CD14-positive monocyte (primary cell): ENCODE measurements at regions not wholly inside any gene's neighbourhood (a gene's known extent, or its start where the extent isn't known, plus 50 kb on each side); places are given as distances from the start of the nearest gene placed in this dataset.
A peak's percentile ranks its signal among the peaks of the same experiment; 100 is the strongest.

ENCODE experiments used
- DNase-seq, 3 donors: peaks; one replicate each; pipeline ENCODE4 v3.0.0-alpha.2; 2011 to 2022
- H2AFZ ChIP-seq: 2 replicates; pipeline ENCODE4 v1.6.0; 2012; ENCODE audit warnings: mild to moderate bottlenecking, low read depth, low read length, inconsistent platforms; ENCODE audit not compliant: insufficient read depth, poor library complexity, severe bottlenecking
- H3K27ac ChIP-seq, 2 donors: 1 replicate in 1 of 2; 2 replicates in 1 of 2; pipeline ENCODE4 v1.5.1; 2012 to 2013; ENCODE audit warnings: low read length in 2 of 2, control low read depth in 1 of 2, inconsistent platforms in 1 of 2, low read depth in 1 of 2, mild to moderate bottlenecking in 1 of 2
- H3K27me3 ChIP-seq, 2 donors: one replicate each; pipeline versions ENCODE4 v1.6.0 to v1.6.1; 2011 to 2013; ENCODE audit warnings: low read length in 2 of 2; ENCODE audit not compliant: control insufficient read depth in 2 of 2, insufficient read depth in 2 of 2
- H3K36me3 ChIP-seq, 2 donors: replicated peaks in 1 of 2; 1 replicate in 1 of 2; 2 replicates in 1 of 2; pipeline versions ENCODE4 v1.5.1 to v1.6.1; 2012 to 2013; ENCODE audit warnings: low read length in 2 of 2, control low read depth in 1 of 2, inconsistent platforms in 1 of 2, mild to moderate bottlenecking in 1 of 2; ENCODE audit not compliant: insufficient read depth in 2 of 2, control insufficient read depth in 1 of 2
- H3K4me1 ChIP-seq, 2 donors: 1 replicate in 1 of 2; 2 replicates in 1 of 2; pipeline versions ENCODE4 v1.5.1 to v1.6.1; 2012 to 2013; ENCODE audit warnings: low read length in 2 of 2, control low read depth in 1 of 2, inconsistent platforms in 1 of 2, mild to moderate bottlenecking in 1 of 2, moderate library complexity in 1 of 2; ENCODE audit not compliant: insufficient read depth in 2 of 2, control insufficient read depth in 1 of 2
- H3K4me2 ChIP-seq: replicated peaks from 2 replicates; pipeline ENCODE3; 2012; ENCODE audit warnings: low read length, moderate library complexity, mild to moderate bottlenecking; ENCODE audit not compliant: poor library complexity, severe bottlenecking; ENCODE audit errors: extremely low read depth
- H3K4me3 ChIP-seq, 3 experiments: fragments of 200-600 bp in 1 of 3; sonication (generic) in 1 of 3; replicated peaks in 1 of 3; 1 replicate in 2 of 3; 2 replicates in 1 of 3; pipeline ENCODE4 v1.5.1; 2011 to 2013; ENCODE audit warnings: low read length in 3 of 3, mild to moderate bottlenecking in 3 of 3, control low read depth in 2 of 3, low read depth in 2 of 3, inconsistent platforms in 1 of 3, moderate library complexity in 1 of 3
- H3K79me2 ChIP-seq: 2 replicates; pipeline ENCODE4 v1.6.0; 2012; ENCODE audit warnings: mild to moderate bottlenecking, control low read depth, inconsistent platforms, low read length, moderate library complexity; ENCODE audit not compliant: insufficient read depth
- H3K9ac ChIP-seq: 2 replicates; pipeline ENCODE4 v1.6.0; 2017; ENCODE audit warnings: low read length, mild to moderate bottlenecking; ENCODE audit not compliant: insufficient read depth, poor library complexity, severe bottlenecking
- H3K9me3 ChIP-seq, 2 donors: replicated peaks in 1 of 2; 1 replicate in 1 of 2; 2 replicates in 1 of 2; pipeline versions ENCODE4 v1.5.1 to v1.6.1; 2012 to 2013; ENCODE audit warnings: low read length in 2 of 2, control low read depth in 1 of 2; ENCODE audit not compliant: control insufficient read depth in 1 of 2, insufficient read depth in 1 of 2
- H4K20me1 ChIP-seq: 2 replicates; pipeline ENCODE4 v1.6.0; 2012; ENCODE audit warnings: mild to moderate bottlenecking, low read length, control low read depth, moderate library complexity; ENCODE audit not compliant: insufficient read depth
- H3K27ac Mint-ChIP-seq, 7 donors: one replicate each; pipeline ENCODE4 v1.8.0; 2020; ENCODE audit warnings: mild to moderate bottlenecking in 7 of 7, mixed read lengths in 7 of 7, moderate library complexity in 6 of 7, inconsistent platforms in 2 of 7
- H3K27me3 Mint-ChIP-seq, 3 donors: one replicate each; pipeline ENCODE4 v1.8.0; 2021 to 2022; ENCODE audit warnings: low read depth in 3 of 3, mild to moderate bottlenecking in 3 of 3, mixed read lengths in 3 of 3, moderate library complexity in 3 of 3, inconsistent platforms in 1 of 3
- H3K36me3 Mint-ChIP-seq, 2 donors: one replicate each; pipeline ENCODE4 v1.8.0; 2020; ENCODE audit warnings: mixed read lengths in 2 of 2, inconsistent platforms in 1 of 2, mild to moderate bottlenecking in 1 of 2
- H3K4me1 Mint-ChIP-seq: one replicate; pipeline ENCODE4 v1.8.0; 2020; ENCODE audit warnings: mild to moderate bottlenecking, mixed read lengths
- H3K4me3 Mint-ChIP-seq, 2 donors: one replicate each; pipeline ENCODE4 v1.8.0; 2020; ENCODE audit warnings: mild to moderate bottlenecking in 2 of 2, mixed read lengths in 2 of 2, moderate library complexity in 1 of 2
- H3K9me3 Mint-ChIP-seq, 7 donors: one replicate each; pipeline ENCODE4 v1.8.0; 2020 to 2022; ENCODE audit warnings: mixed read lengths in 7 of 7, mild to moderate bottlenecking in 6 of 7, moderate library complexity in 6 of 7, inconsistent platforms in 2 of 7
- WGBS: methylation state at CpG from one replicate; pipeline ENCODE4 v1.1.5; 2013; ENCODE audit warnings: missing lambda C conversion rate; ENCODE audit not compliant: insufficient coverage; 5-methylcytosine and 5-hydroxymethylcytosine counted together
- intact Hi-C, 2 donors: fragments of 100-400 bp; cut with micrococcal nuclease; formaldehyde crosslinking; loops; one replicate each; pipeline versions ENCODE4 v1.15.0 to v1.15.1; 2023
- TF ChIP-seq, protein P1 (sequence below): fragments of 200-600 bp; IDR thresholded peaks from one replicate; pipeline ENCODE4 v1.8.0; 2022; ENCODE audit warnings: antibody characterized with exemption, mild to moderate bottlenecking

DNA sequence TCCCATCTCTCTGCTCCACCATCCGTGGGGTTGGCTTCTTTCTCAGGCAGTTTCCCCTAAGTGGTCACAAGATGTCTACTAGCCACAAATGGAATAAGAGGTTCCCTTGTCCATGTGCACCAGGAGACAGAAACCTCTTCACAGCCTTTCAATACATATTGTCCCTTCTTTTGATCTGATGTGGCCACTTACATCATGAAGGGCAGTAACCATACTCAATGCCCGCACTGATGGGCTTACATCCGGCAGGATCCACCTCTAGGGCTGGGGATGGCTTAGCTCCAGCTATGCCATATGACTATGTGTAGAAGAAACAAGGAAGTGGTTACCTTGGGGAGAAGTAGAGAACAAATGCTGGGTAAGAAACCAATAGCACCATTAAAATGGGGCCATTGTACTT, 64.4 kb downstream of the PLEKHG1 start:
- no CpG with 5 or more reads among the region's 3 CpGs for WGBS
- H2AFZ ChIP-seq, result no peak overlapping the region
- peaks cover 0 to 4% (median 1%) of the 10 kb centered on the region in 3 donors for H3K27me3 Mint-ChIP-seq
- intact Hi-C loops, result no loop called here
- no peaks in the 10 kb centered on the region for H3K4me1 ChIP-seq
- H3K36me3 ChIP-seq, result no peaks in the 10 kb centered on the region
- no peaks in the 10 kb centered on the region for H3K79me2 ChIP-seq
- H3K4me3 ChIP-seq, result no peak overlapping the region
- peaks cover 0 to 3% (median 0%) of the 10 kb centered on the region in 7 donors for H3K9me3 Mint-ChIP-seq
- TF ChIP-seq, protein P1, sequence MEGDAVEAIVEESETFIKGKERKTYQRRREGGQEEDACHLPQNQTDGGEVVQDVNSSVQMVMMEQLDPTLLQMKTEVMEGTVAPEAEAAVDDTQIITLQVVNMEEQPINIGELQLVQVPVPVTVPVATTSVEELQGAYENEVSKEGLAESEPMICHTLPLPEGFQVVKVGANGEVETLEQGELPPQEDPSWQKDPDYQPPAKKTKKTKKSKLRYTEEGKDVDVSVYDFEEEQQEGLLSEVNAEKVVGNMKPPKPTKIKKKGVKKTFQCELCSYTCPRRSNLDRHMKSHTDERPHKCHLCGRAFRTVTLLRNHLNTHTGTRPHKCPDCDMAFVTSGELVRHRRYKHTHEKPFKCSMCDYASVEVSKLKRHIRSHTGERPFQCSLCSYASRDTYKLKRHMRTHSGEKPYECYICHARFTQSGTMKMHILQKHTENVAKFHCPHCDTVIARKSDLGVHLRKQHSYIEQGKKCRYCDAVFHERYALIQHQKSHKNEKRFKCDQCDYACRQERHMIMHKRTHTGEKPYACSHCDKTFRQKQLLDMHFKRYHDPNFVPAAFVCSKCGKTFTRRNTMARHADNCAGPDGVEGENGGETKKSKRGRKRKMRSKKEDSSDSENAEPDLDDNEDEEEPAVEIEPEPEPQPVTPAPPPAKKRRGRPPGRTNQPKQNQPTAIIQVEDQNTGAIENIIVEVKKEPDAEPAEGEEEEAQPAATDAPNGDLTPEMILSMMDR, result no peak
- no peak overlapping the region for H3K4me2 ChIP-seq
- H3K27ac Mint-ChIP-seq, result no peak overlapping the region
- no peak overlapping the region for H3K4me3 Mint-ChIP-seq
- H4K20me1 ChIP-seq, result no peaks in the 10 kb centered on the region
- H3K4me1 Mint-ChIP-seq, result no peaks in the 10 kb centered on the region
- H3K9me3 ChIP-seq, result no peaks in the 10 kb centered on the region
- no peaks in the 10 kb centered on the region for H3K27me3 ChIP-seq
- H3K27ac ChIP-seq, result no peak overlapping the region
- no peak for DNase-seq
- H3K36me3 Mint-ChIP-seq, result no peaks in the 10 kb centered on the region
- no peak overlapping the region for H3K9ac ChIP-seq

- H3K27me3 ChIP-seq, result no peaks in the 10 kb centered on the region
- no peak overlapping the region for H3K4me3 ChIP-seq
- no peak overlapping the region for H2AFZ ChIP-seq
- TF ChIP-seq, protein P1, result no peak
- peaks cover 0 to 3% (median 0%) of the 10 kb centered on the region in 7 donors for H3K9me3 Mint-ChIP-seq
- no peak overlapping the region for H3K4me2 ChIP-seq
- peak overlapping the region in 3 of 7 donors; percentile 38 to 53 (median 51) for H3K27ac Mint-ChIP-seq
- no peak overlapping the region for H3K27ac ChIP-seq
- 45% methylated on average over 3 of the region's 5 CpGs for WGBS
- H3K4me1 Mint-ChIP-seq, result no peaks in the 10 kb centered on the region
- H3K9me3 ChIP-seq, result no peaks in the 10 kb centered on the region
- H3K36me3 Mint-ChIP-seq, result no peaks in the 10 kb centered on the region
- H3K4me1 ChIP-seq, result no peaks in the 10 kb centered on the region
- intact Hi-C loops, result no loop called here
- no peaks in the 10 kb centered on the region for H3K36me3 ChIP-seq
- DNase-seq, result no peak
- no peak overlapping the region for H3K4me3 Mint-ChIP-seq
- H3K79me2 ChIP-seq, result no peaks in the 10 kb centered on the region
- no peak overlapping the region for H3K9ac ChIP-seq
- H4K20me1 ChIP-seq, result no peaks in the 10 kb centered on the region
- peaks cover 0 to 4% (median 1%) of the 10 kb centered on the region in 3 donors for H3K27me3 Mint-ChIP-seq
These were observed 66.4 kb downstream of the PLEKHG1 start for GRCh38 chr6:150666071-150666470.
